ENCODE measurements at regions not wholly inside any gene's neighbourhood (a gene's known extent, or its start where the extent isn't known, plus 50 kb on each side); places are given as distances from the start of the nearest gene placed in this dataset.

GRCh38 chr4:186924723-186925122, 201.1 kb upstream of the FAT1 start:
- Histone ChIP-seq H2BK120ac (replicated peaks; ENCODE audit: low read depth, low read length) (no peak overlapping the region), H3K18ac (ENCODE audit: extremely low read depth, low read length) (no peak overlapping the region), H2BK5ac (ENCODE audit: low read depth, low read length) (peak overlapping the region; percentile 79), H2AK5ac (ENCODE audit: low read depth, low read length) (no peak overlapping the region), H3K4me1 (replicated peaks in 1 of 4; ENCODE audit: control insufficient read depth in 3 of 4, insufficient read depth in 4 of 4, low read length in 3 of 4) (no peaks in the 10 kb centered on the region), H3K23me2 (ENCODE audit: low read depth, low read length) (peaks cover 4% of the 10 kb centered on the region), H3K27me3 (replicated peaks in 1 of 4; ENCODE audit: control insufficient read depth in 3 of 4, extremely low read depth in 1 of 4, insufficient read depth in 3 of 4, low read length in 3 of 4) (no peaks in the 10 kb centered on the region), H3K9me3 (ENCODE audit: insufficient read depth in 2 of 2, low read depth in 1 of 2, low read length in 1 of 2) (no peaks in the 10 kb centered on the region), H3K4me3 (ENCODE audit: extremely low read depth in 1 of 4, insufficient read depth in 2 of 4, low read depth in 3 of 4, low read length in 4 of 4) (no peak overlapping the region), H4K20me1 (replicated peaks in 1 of 2; ENCODE audit: control insufficient read depth in 1 of 2, insufficient read depth in 2 of 2, low read length in 2 of 2) (peaks cover 0 to 3% of the 10 kb centered on the region in 2 experiments), H4K91ac (replicated peaks; ENCODE audit: insufficient read length, low read length) (peak overlapping the region; percentile 26), H2AFZ (ENCODE audit: low read length) (no peak overlapping the region), H3K27ac (ENCODE audit: low read depth, low read length) (no peak overlapping the region), H2BK12ac (ENCODE audit: low read depth, low read length) (peak overlapping the region; percentile 80; the same call in 1 of the 2 replicates), H3K23ac (ENCODE audit: insufficient read length) (no peak overlapping the region), H4K8ac (ENCODE audit: extremely low read depth, insufficient read depth, low read length) (peak overlapping the region; percentile 51; the same call in 1 of the 2 replicates), H3K36me3 (ENCODE audit: control insufficient read depth in 2 of 4, insufficient read depth in 4 of 4, low read length in 3 of 4) (no peaks in the 10 kb centered on the region), H3K9ac (replicated peaks in 1 of 4; ENCODE audit: extremely low read depth in 1 of 4, low read depth in 3 of 4, low read length in 3 of 4) (peak overlapping the region in 1 of 4 experiments; percentile 48; a peak in 1 of 7 replicates), H3K4me2 (ENCODE audit: insufficient read depth in 1 of 2, low read depth in 2 of 2, low read length in 2 of 2) (no peak overlapping the region), H4K5ac (ENCODE audit: insufficient read length, low read depth, low read length) (no peak overlapping the region), H3K56ac (replicated peaks; ENCODE audit: insufficient read length, low read depth, low read length) (no peak overlapping the region), H2BK15ac (ENCODE audit: low read length) (0 out of 2 replicates have a peak overlapping the region, but pooled peaks have one; percentile 8), H3K79me1 (ENCODE audit: low read depth, low read length) (no peaks in the 10 kb centered on the region), H3K4ac (replicated peaks; ENCODE audit: insufficient read length, low read depth, low read length) (no peak overlapping the region), H2BK20ac (ENCODE audit: low read length) (no peak overlapping the region), H3K14ac (ENCODE audit: insufficient read length) (no peak overlapping the region), H3K79me2 (ENCODE audit: control insufficient read depth in 1 of 2, insufficient read depth in 2 of 2, low read length in 2 of 2) (no peaks in the 10 kb centered on the region)
- POLR2A ChIA-PET (ENCODE audit: partially characterized antibody) = no interaction called here
- TF ChIP-seq SP1 (IDR thresholded peaks at IDR 0.05; ENCODE audit: low read depth, low read length) (no peak), ASH2L (IDR thresholded peaks at IDR 0.05; ENCODE audit: low read length) (no peak), SP2 (IDR thresholded peaks at IDR 0.05; ENCODE audit: low read length) (no peak), BRCA1 (IDR thresholded peaks at IDR 0.05; ENCODE audit: low read depth, low read length) (no peak), TAF7 (optimal IDR thresholded peaks at IDR 0.05; ENCODE audit: borderline replicate concordance, low read depth, low read length) (no peak), HDAC2 (IDR thresholded peaks at IDR 0.05; ENCODE audit: borderline replicate concordance in 1 of 2, low read depth in 2 of 2, low read length in 2 of 2) (no peak), TEAD4 (IDR thresholded peaks at IDR 0.05; ENCODE audit: low read depth, low read length) (no peak), TCF12 (IDR thresholded peaks at IDR 0.05; ENCODE audit: low read depth, low read length) (no peak), EGR1 (IDR thresholded peaks at IDR 0.05; ENCODE audit: borderline replicate concordance, low read depth, low read length) (no peak), POLR2AphosphoS5 (IDR thresholded peaks at IDR 0.05; ENCODE audit: low read depth, low read length) (no peak), POLR2A (IDR thresholded peaks at IDR 0.05; ENCODE audit: control extremely low read depth in 1 of 2, low read depth in 2 of 2, low read length in 2 of 2) (no peak), TAF1 (IDR thresholded peaks at IDR 0.05; ENCODE audit: low read depth, low read length) (no peak), KDM4A (IDR thresholded peaks at IDR 0.05; ENCODE audit: low read depth, low read length, severe bottlenecking) (no peak), ATF3 (IDR thresholded peaks at IDR 0.05; ENCODE audit: insufficient read depth, low read depth, low read length) (no peak), SIX5 (IDR thresholded peaks at IDR 0.05; ENCODE audit: low read depth, low read length) (no peak), CHD2 (IDR thresholded peaks at IDR 0.05; ENCODE audit: low read length) (no peak)
- 91% methylated on average over 4 of the region's 4 CpGs; no CpG with 5 or more reads in 1 of the 2 experiments for WGBS, 2 experiments (ENCODE audit: extremely low coverage in 1 of 2, insufficient coverage in 1 of 2, insufficient read length in 1 of 2, insufficient replicate concordance in 2 of 2, low coverage in 1 of 2, low lambda C conversion rate in 2 of 2, missing lambda C conversion rate in 1 of 2)
- no peak for DNase-seq (ENCODE audit: low read depth in 1 of 2, low spot score in 2 of 2)
- CTCF ChIA-PET (ENCODE audit: partially characterized antibody) = no interaction called here
- no peak for FAIRE-seq

Data from H1 (cell line).